GM12878 (cell line): ENCODE measurements at regions not wholly inside any gene's neighbourhood (a gene's known extent, or its start where the extent isn't known, plus 50 kb on each side); places are given as distances from the start of the nearest gene placed in this dataset.

ENCODE experiments used
- ATAC-seq: fragments of 200-7000 bp; cut with Tn5 transposase; 3 replicates; pipeline ENCODE4 v1.9.1; 2020; ENCODE audit warnings: mild to moderate bottlenecking, moderate library complexity
- BruUV-seq: library from RNA; stranded (reverse); fragments of 400-500 nt; replicated peaks from 2 replicates; lab custom pipeline; 2021; lab: Mats Ljungman, UMichigan
- CTCF ChIA-PET: fragments of 300-600 bp; sonication (Branson Sonifier 250); formaldehyde crosslinking; extraction: SDS; loops from one replicate; lab custom pipeline; 2021; ENCODE audit warnings: inconsistent platforms; lab: Yijun Ruan, JAX
- POLR2A ChIA-PET: fragments of 350-600 bp; formaldehyde crosslinking; extraction: SDS; loops from one replicate; lab custom pipeline; 2021; ENCODE audit warnings: inconsistent platforms; lab: Charles Lee
- RAD21 ChIA-PET: fragments of 300-600 bp; sonication (Branson Sonifier 250); formaldehyde crosslinking; loops from one replicate; lab custom pipeline; 2023; ENCODE audit warnings: antibody characterized with exemption; ENCODE audit not compliant: unreplicated experiment; lab: Charles Lee
- SMC1A ChIA-PET: fragments of 300-600 bp; sonication (Branson Sonifier 250); formaldehyde crosslinking; loops from one replicate; lab custom pipeline; 2023; ENCODE audit not compliant: unreplicated experiment, uncharacterized antibody; lab: Charles Lee
- DNase-seq: peaks from one replicate; pipeline ENCODE4 v3.0.0-alpha.2; 2011; ENCODE audit warnings: low read depth, low spot score
- FAIRE-seq: peaks from 3 replicates; lab custom pipeline; 2011; peaks lifted over from hg19 to GRCh38; lab: Jason Lieb, UNC
- H2AFZ ChIP-seq: 2 replicates; pipeline ENCODE4 v1.6.0; 2011; ENCODE audit warnings: low read depth, low read length, control low read depth; ENCODE audit not compliant: control insufficient read depth
- H3K27ac ChIP-seq: 2 replicates; pipeline ENCODE4 v1.5.1; 2011; ENCODE audit warnings: control low read depth; ENCODE audit not compliant: control insufficient read depth, insufficient read depth
- H3K27me3 ChIP-seq, 2 experiments: replicated peaks in 1 of 2; 2 replicates each; pipeline versions ENCODE4 v1.6.0 to v1.6.1; 2011; ENCODE audit warnings: low read length in 1 of 2; ENCODE audit not compliant: control insufficient read depth in 2 of 2, insufficient read depth in 2 of 2
- H3K36me3 ChIP-seq, 2 experiments: 2 replicates each; pipeline ENCODE4 v1.5.1; 2011; ENCODE audit warnings: low read length in 1 of 2; ENCODE audit not compliant: control insufficient read depth in 2 of 2, insufficient read depth in 2 of 2
- H3K4me1 ChIP-seq: 2 replicates; pipeline ENCODE4 v1.6.1; 2011; ENCODE audit warnings: mild to moderate bottlenecking, low read length, moderate library complexity, mixed read lengths; ENCODE audit not compliant: control insufficient read depth, insufficient read depth
- H3K4me2 ChIP-seq: 2 replicates; pipeline ENCODE4 v1.6.0; 2011; ENCODE audit warnings: control low read depth; ENCODE audit not compliant: control insufficient read depth, insufficient read depth
- H3K4me3 ChIP-seq: fragments of 200-600 bp; sonication (generic); 2 replicates; pipeline ENCODE4 v1.5.1; 2016
- H3K79me2 ChIP-seq: 2 replicates; pipeline ENCODE4 v1.6.0; 2011; ENCODE audit warnings: low read length; ENCODE audit not compliant: control insufficient read depth, insufficient read depth
- H3K9ac ChIP-seq: 2 replicates; pipeline ENCODE4 v1.8.0; 2011; ENCODE audit warnings: low read length, control low read depth, mixed read lengths; ENCODE audit not compliant: control insufficient read depth, insufficient read depth
- H3K9me3 ChIP-seq: replicated peaks from 3 replicates; pipeline ENCODE4 v1.5.1; 2011; ENCODE audit warnings: mild to moderate bottlenecking, low read length; ENCODE audit not compliant: control insufficient read depth, insufficient read depth
- H4K20me1 ChIP-seq: 2 replicates; pipeline ENCODE4 v1.6.0; 2011; ENCODE audit not compliant: control insufficient read depth, insufficient read depth
- BCL3 ChIP-seq: IDR thresholded peaks from 2 replicates; pipeline ENCODE4 v1.6.1; 2011; ENCODE audit warnings: borderline replicate concordance, low read depth, mild to moderate bottlenecking, moderate library complexity, low read length; ENCODE audit not compliant: insufficient read depth, poor library complexity, severe bottlenecking
- BHLHE40 ChIP-seq, 2 experiments: fragments of 450-650 bp in 1 of 2; IDR thresholded peaks; 2 replicates each; pipeline ENCODE4 v1.6.1; 2011 to 2017; ENCODE audit warnings: low read depth in 2 of 2, borderline replicate concordance in 1 of 2, improper control_type of control experiment in 1 of 2, low read length in 1 of 2, mild to moderate bottlenecking in 1 of 2
- BRCA1 ChIP-seq: IDR thresholded peaks from 2 replicates; pipeline ENCODE4 v1.6.1; 2011; ENCODE audit warnings: low read depth, low read length, improper control_type of control experiment
- DPF2 ChIP-seq: fragments of 450-650 bp; IDR thresholded peaks from 2 replicates; pipeline ENCODE4 v1.6.1; 2017; ENCODE audit warnings: mild to moderate bottlenecking
- HSF1 ChIP-seq: fragments of 150-350 bp; IDR thresholded peaks from 2 replicates; pipeline ENCODE4 v1.6.1; 2014; ENCODE audit warnings: mild to moderate bottlenecking, low read depth, low read length
- MEF2A ChIP-seq: IDR thresholded peaks from 2 replicates; pipeline ENCODE4 v1.6.1; 2011; ENCODE audit warnings: low read depth, mild to moderate bottlenecking, low read length, moderate library complexity; ENCODE audit not compliant: insufficient read depth
- NKRF ChIP-seq: fragments of 450-650 bp; conservative IDR thresholded peaks from 2 replicates; pipeline ENCODE4 v1.6.1; 2017; ENCODE audit warnings: mild to moderate bottlenecking, moderate library complexity
- PAX5 ChIP-seq: IDR thresholded peaks from 2 replicates; pipeline ENCODE4 v1.6.1; 2011; ENCODE audit warnings: low read depth, low read length, borderline replicate concordance
- PRDM15 ChIP-seq: fragments of 450-650 bp; formaldehyde crosslinking; IDR thresholded peaks from 2 replicates; pipeline ENCODE4 v1.4.0; 2020; ENCODE audit warnings: mild to moderate bottlenecking, moderate library complexity
- TARDBP ChIP-seq: IDR thresholded peaks from 2 replicates; pipeline ENCODE4 v1.6.1; 2016; ENCODE audit warnings: borderline replicate concordance
- WGBS: methylation state at CpG from one replicate; pipeline ENCODE4 v1.1.6; 2016; ENCODE audit warnings: low lambda C conversion rate; ENCODE audit not compliant: insufficient replicate concordance, insufficient coverage; ENCODE audit errors: missing lambda C conversion rate; 5-methylcytosine and 5-hydroxymethylcytosine counted together
- in situ Hi-C: fragments of 300-500 bp; cut with MboI; formaldehyde crosslinking; loops from 9 replicates; pipeline ENCODE4 v1.14.3; 2018; ENCODE audit warnings: mixed read lengths
- intact Hi-C: fragments of 100-400 bp; cut with micrococcal nuclease; formaldehyde crosslinking; loops from one replicate; pipeline ENCODE4 v1.14.2; 2022; ENCODE audit not compliant: unreplicated experiment

GRCh38 chr7:24221500-24221899 lies 62.5 kb upstream of the NPY start:
- in situ Hi-C loops = no loop called here
- peaks cover 3% of the 10 kb centered on the region for H3K9me3 ChIP-seq
- H3K27ac ChIP-seq = no peak overlapping the region
- ATAC-seq = no peak
- ChIA-PET RAD21 (no interaction called here), CTCF (no interaction called here), SMC1A (no interaction called here), POLR2A (no interaction called here)
- no peak overlapping the region for H3K4me2 ChIP-seq
- intact Hi-C loops = no loop called here
- no peak for DNase-seq
- H3K9ac ChIP-seq = no peak overlapping the region
- FAIRE-seq = no peak
- H3K4me1 ChIP-seq = no peaks in the 10 kb centered on the region
- H3K27me3 ChIP-seq = no peaks in the 10 kb centered on the region; a peak in 1 of 4 replicates
- BruUV-seq = no TSS peak
- no peaks in the 10 kb centered on the region for H3K36me3 ChIP-seq
- WGBS = 2% methylated on average over 2 of the region's 2 CpGs
- H4K20me1 ChIP-seq = no peaks in the 10 kb centered on the region
- TF ChIP-seq BCL3 = no peak
- no peak for TF ChIP-seq BRCA1
- no peak for TF ChIP-seq DPF2
- no peak for TF ChIP-seq PAX5
- no peak for TF ChIP-seq NKRF
- TF ChIP-seq PRDM15 (CRISPR knock-in tag) = no peak
- TF ChIP-seq HSF1 = no peak
- TF ChIP-seq BHLHE40 (IDR thresholded peaks at IDR 0.05; ENCODE audit: borderline replicate concordance in 1 of 2, low read depth in 2 of 2, low read length in 1 of 2) = no peak
- TF ChIP-seq TARDBP = no peak
- TF ChIP-seq MEF2A = no peak
- H3K4me3 ChIP-seq = no peak overlapping the region
- H2AFZ ChIP-seq = no peak overlapping the region
- no peaks in the 10 kb centered on the region for H3K79me2 ChIP-seq
